K562 (cell line): ENCODE measurements at regions not wholly inside any gene's neighbourhood (a gene's known extent, or its start where the extent isn't known, plus 50 kb on each side); places are given as distances from the start of the nearest gene placed in this dataset.
A peak's percentile ranks its signal among the peaks of the same experiment; 100 is the strongest.

Experiments
- ATAC-seq: fragments of 200-7000 bp; cut with Tn5 transposase; 3 replicates; pipeline ENCODE4 v1.9.1; 2020; ENCODE audit warnings: moderate library complexity
- BruUV-seq: library from RNA; stranded (reverse); fragments of 400-500 nt; replicated peaks from 2 replicates; lab custom pipeline; 2021; lab: Mats Ljungman, UMichigan
- CTCF ChIA-PET: fragments of 300-600 bp; formaldehyde crosslinking; extraction: SDS; loops from one replicate; lab custom pipeline; 2021; ENCODE audit warnings: low intra/inter-chr PET ratio; lab: Yijun Ruan, JAX
- POLR2A ChIA-PET: fragments of 300-600, 350-650 bp; sonication (Branson Sonifier 250); formaldehyde crosslinking; extraction: SDS; loops from one replicate; lab custom pipeline; 2021; ENCODE audit warnings: antibody characterized with exemption, inconsistent platforms; lab: Yijun Ruan, JAX
- DNase-seq, 4 experiments: peaks; one replicate each; pipeline versions ENCODE4 v3.0.0 to v3.0.0-alpha.2; 2011 to 2018; ENCODE audit warnings: low spot score in 3 of 4, mixed read lengths in 3 of 4; ENCODE audit errors: extremely low read depth in 1 of 4
- FAIRE-seq: peaks from 2 replicates; lab custom pipeline; 2011; peaks lifted over from hg19 to GRCh38; lab: Jason Lieb, UNC
- H2AFZ ChIP-seq: 2 replicates; pipeline ENCODE4 v1.6.0; 2011; ENCODE audit warnings: low read depth, low read length, control low read depth, inconsistent platforms
- H3K27ac ChIP-seq: fragments of 200-600 bp; 3 replicates; pipeline ENCODE4 v1.8.0; 2011; ENCODE audit warnings: low read depth, mild to moderate bottlenecking, control low read depth, inconsistent platforms, low read length, moderate library complexity, mixed read lengths; ENCODE audit errors: extremely low read depth
- H3K27me3 ChIP-seq, 2 experiments: fragments of 300-600 bp in 1 of 2; 2 replicates in 1 of 2; 3 replicates in 1 of 2; pipeline versions ENCODE4 v1.6.0 to v1.8.0; 2011; ENCODE audit warnings: inconsistent platforms in 2 of 2, low read length in 2 of 2, mild to moderate bottlenecking in 1 of 2, mixed read lengths in 1 of 2, moderate library complexity in 1 of 2; ENCODE audit not compliant: control insufficient read depth in 2 of 2, insufficient read depth in 2 of 2
- H3K36me3 ChIP-seq: fragments of 300-600 bp; 3 replicates; pipeline ENCODE4 v1.8.0; 2011; ENCODE audit warnings: mild to moderate bottlenecking, low read length, inconsistent platforms; ENCODE audit not compliant: control insufficient read depth, insufficient read depth
- H3K4me1 ChIP-seq, 2 experiments: fragments of 200-600 bp in 1 of 2; replicated peaks in 1 of 2; 2 replicates in 1 of 2; 3 replicates in 1 of 2; pipeline versions ENCODE4 v1.5.1 to v1.8.0; 2011; ENCODE audit warnings: inconsistent platforms in 2 of 2, low read length in 2 of 2, mild to moderate bottlenecking in 1 of 2, mixed read lengths in 1 of 2, moderate library complexity in 1 of 2; ENCODE audit not compliant: control insufficient read depth in 2 of 2, insufficient read depth in 2 of 2
- H3K4me2 ChIP-seq: 2 replicates; pipeline ENCODE4 v1.6.1; 2011; ENCODE audit warnings: low read length, control low read depth, inconsistent platforms, mixed read lengths; ENCODE audit not compliant: insufficient read depth
- H3K4me3 ChIP-seq: fragments of 200-600 bp; sonication (generic), shearing (Covaris generic); 2 replicates; pipeline ENCODE4 v1.5.1; 2016; ENCODE audit warnings: control low read depth, inconsistent platforms
- H3K79me2 ChIP-seq: fragments of 200-600 bp; 3 replicates; pipeline ENCODE4 v1.8.0; 2011; ENCODE audit warnings: low read length, inconsistent platforms; ENCODE audit not compliant: control insufficient read depth, insufficient read depth
- H3K9ac ChIP-seq, 2 experiments: 2 replicates each; pipeline versions ENCODE4 v1.6.0 to v1.6.1; 2011; ENCODE audit warnings: low read depth in 2 of 2, low read length in 2 of 2, control low read depth in 1 of 2, inconsistent platforms in 1 of 2, mild to moderate bottlenecking in 1 of 2, mixed read lengths in 1 of 2; ENCODE audit not compliant: insufficient read depth in 1 of 2
- H3K9me1 ChIP-seq: one replicate; pipeline ENCODE4 v1.6.0; 2011; ENCODE audit warnings: inconsistent platforms, mild to moderate bottlenecking, low read length, moderate library complexity; ENCODE audit not compliant: control insufficient read depth, insufficient read depth
- H3K9me3 ChIP-seq: replicated peaks from 2 replicates; pipeline ENCODE4 v1.5.1; 2011; ENCODE audit warnings: low read depth, low read length, inconsistent platforms; ENCODE audit not compliant: control insufficient read depth, insufficient read depth
- H4K20me1 ChIP-seq: replicated peaks from 2 replicates; pipeline ENCODE4 v1.6.1; 2011; ENCODE audit warnings: low read length, inconsistent platforms, mixed read lengths; ENCODE audit not compliant: control insufficient read depth, insufficient read depth
- ADNP ChIP-seq: fragments of 200-800 bp; sonication (Bioruptor generic); IDR thresholded peaks from 2 replicates; pipeline ENCODE4 v1.6.1; 2016; ENCODE audit warnings: missing genetic modification characterization, missing compliant biosample characterization
- C11orf30 ChIP-seq: fragments of 450-650 bp; IDR thresholded peaks from 2 replicates; pipeline ENCODE4 v1.6.1; 2016; ENCODE audit warnings: low read depth, mild to moderate bottlenecking
- DMBX1 ChIP-seq: fragments of 250-450 bp; sonication (Bioruptor Pico); IDR thresholded peaks from 2 replicates; pipeline ENCODE4 v1.8.0; 2022; ENCODE audit warnings: inconsistent platforms, mild to moderate bottlenecking, moderate library complexity, borderline replicate concordance
- HOXB6 ChIP-seq: fragments of 250-450 bp; sonication (Bioruptor Pico); IDR thresholded peaks from 2 replicates; pipeline ENCODE4 v1.5.1; 2022; ENCODE audit warnings: mild to moderate bottlenecking, borderline replicate concordance
- PTRF ChIP-seq: fragments of 450-650 bp; IDR thresholded peaks from 2 replicates; pipeline ENCODE4 v1.6.1; 2016; ENCODE audit warnings: mild to moderate bottlenecking, missing genetic modification characterization, missing compliant biosample characterization
- PURB ChIP-seq: sonication (generic); formaldehyde crosslinking; IDR thresholded peaks from 2 replicates; pipeline ENCODE4 v1.9.0; 2021; ENCODE audit warnings: low read depth, mild to moderate bottlenecking, missing genetic modification reagents
- SIN3B ChIP-seq: fragments of 450-650 bp; IDR thresholded peaks from 2 replicates; pipeline ENCODE4 v1.6.1; 2017; ENCODE audit warnings: low read depth, mild to moderate bottlenecking, moderate library complexity
- SREBF1 ChIP-seq: fragments of 150-350 bp; IDR thresholded peaks from 2 replicates; pipeline ENCODE4 v1.6.1; 2014; ENCODE audit warnings: antibody characterized with exemption, low read depth, low read length, borderline replicate concordance
- ZNF217 ChIP-seq: sonication (generic); formaldehyde crosslinking; IDR thresholded peaks from 2 replicates; pipeline ENCODE4 v1.8.0; 2022; ENCODE audit warnings: mild to moderate bottlenecking, missing genetic modification reagents
- ZNF316 ChIP-seq: fragments of 450-650 bp; IDR thresholded peaks from 2 replicates; pipeline ENCODE4 v1.6.1; 2016
- ZNF76 ChIP-seq: fragments of 250-450 bp; sonication (Bioruptor Pico); IDR thresholded peaks from 2 replicates; pipeline ENCODE4 v1.4.0; 2020; ENCODE audit warnings: mild to moderate bottlenecking, moderate library complexity, borderline replicate concordance
- ZNF766 ChIP-seq: fragments of 200-800 bp; sonication (Bioruptor generic); conservative IDR thresholded peaks from 2 replicates; pipeline ENCODE4 v1.6.1; 2016; ENCODE audit warnings: missing genetic modification characterization, missing compliant biosample characterization
- WGBS: fragments of 100-300 bp; shearing (Covaris generic); methylation state at CpG from one replicate; pipeline ENCODE4 v1.1.6; 2016; ENCODE audit warnings: low coverage, mixed read lengths; ENCODE audit not compliant: insufficient coverage; ENCODE audit errors: missing lambda C conversion rate; 5-methylcytosine and 5-hydroxymethylcytosine counted together
- in situ Hi-C: fragments of 300-500 bp; cut with MboI; formaldehyde crosslinking; loops from 4 replicates; pipeline ENCODE4 v1.15.0; 2018; ENCODE audit warnings: inconsistent platforms, mixed read lengths
- intact Hi-C: fragments of 100-400 bp; cut with micrococcal nuclease; formaldehyde crosslinking; loops from 2 replicates; pipeline ENCODE4 v1.14.2; 2022

DNA sequence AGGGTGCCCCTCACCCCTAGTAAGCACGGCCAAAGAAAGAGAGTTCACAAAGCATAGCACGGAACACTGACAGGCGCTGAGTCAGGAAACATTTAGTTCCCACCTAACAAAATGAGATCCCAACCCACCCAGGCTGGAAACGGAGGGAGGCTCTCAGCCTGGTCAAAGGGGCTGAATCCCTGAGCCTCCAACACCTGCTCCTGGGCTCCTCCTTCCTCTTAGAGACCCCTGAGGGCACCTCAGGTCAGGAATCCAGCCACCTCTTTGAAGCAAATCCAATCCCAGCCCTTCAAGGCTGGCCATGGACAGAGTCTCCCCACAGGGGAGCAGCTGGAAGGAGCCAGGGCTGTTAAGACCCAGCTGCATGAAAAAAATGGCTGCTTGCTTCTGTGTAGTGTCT is 154.4 kb upstream of the HES1 start:
- BruUV-seq = no TSS peak
- H3K9me3 ChIP-seq = no peaks in the 10 kb centered on the region
- H3K9ac ChIP-seq = no peak overlapping the region
- H3K36me3 ChIP-seq = no peaks in the 10 kb centered on the region
- no peak overlapping the region; the same call in 1 of the 2 replicates for H3K4me2 ChIP-seq
- FAIRE-seq (no peak), DNase-seq (no peak), ATAC-seq (peak; percentile 24; the same call in 1 of the 3 replicates)
- CTCF ChIA-PET = no interaction called here
- in situ Hi-C loops = no loop called here
- no peaks in the 10 kb centered on the region for H3K27me3 ChIP-seq
- peak overlapping the region; percentile 64 for H2AFZ ChIP-seq
- H3K27ac ChIP-seq = no peak overlapping the region
- H3K4me1 ChIP-seq = peaks cover 4 to 16% of the 10 kb centered on the region in 2 experiments; a peak in 2 of 5 replicates
- no peaks in the 10 kb centered on the region for H4K20me1 ChIP-seq
- no peaks in the 10 kb centered on the region for H3K9me1 ChIP-seq
- WGBS = 51% methylated on average over 4 of the region's 4 CpGs
- intact Hi-C loops = no loop called here
- POLR2A ChIA-PET = interaction anchor here (2.0 kb wide), 1 partner anchor 10 kb away, joined by 6 read pairs; no protein-coding TSS in a partner anchor
- H3K79me2 ChIP-seq = no peaks in the 10 kb centered on the region
- TF ChIP-seq PURB (CRISPR knock-in tag) (no peak), PTRF (tag) (no peak), ADNP (no peak), ZNF316 (peak; percentile 27; the same call in 1 of the 2 replicates), ZNF76 (CRISPR knock-in tag) (no peak), SREBF1 (no peak), DMBX1 (CRISPR knock-in tag) (no peak), ZNF766 (CRISPR knock-in tag) (no peak), SIN3B (no peak), HOXB6 (CRISPR knock-in tag) (no peak), ZNF217 (no peak), C11orf30 (peak; percentile 42; the same call in 1 of the 2 replicates)
- no peak overlapping the region for H3K4me3 ChIP-seq
